ENCODE measurements at regions not wholly inside any gene's neighbourhood (a gene's known extent, or its start where the extent isn't known, plus 50 kb on each side); places are given as distances from the start of the nearest gene placed in this dataset.

DNA sequence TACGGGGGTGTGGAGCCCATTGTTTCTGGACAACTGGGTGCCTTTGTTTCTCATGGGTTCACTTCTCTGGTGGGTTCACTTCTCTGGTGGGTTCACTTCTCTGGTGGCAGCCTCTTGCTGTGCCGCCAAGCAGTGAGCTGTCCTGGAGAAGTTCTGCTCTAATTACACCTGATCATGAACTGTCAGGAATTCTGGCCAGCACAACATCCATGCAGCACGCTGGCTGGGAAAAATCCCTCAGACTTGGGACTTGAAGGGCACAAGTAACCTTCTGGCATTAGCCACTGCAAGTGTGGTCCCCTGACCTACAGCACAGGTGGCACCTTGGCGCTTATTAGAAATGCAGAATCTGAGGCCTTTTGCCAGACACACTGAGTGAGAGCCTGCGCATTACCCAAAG lies 752.5 kb downstream of the QKI start:
- H3K27ac ChIP-seq = no peak overlapping the region
- H3K4me3 ChIP-seq = no peak overlapping the region
- TF ChIP-seq, protein P1, sequence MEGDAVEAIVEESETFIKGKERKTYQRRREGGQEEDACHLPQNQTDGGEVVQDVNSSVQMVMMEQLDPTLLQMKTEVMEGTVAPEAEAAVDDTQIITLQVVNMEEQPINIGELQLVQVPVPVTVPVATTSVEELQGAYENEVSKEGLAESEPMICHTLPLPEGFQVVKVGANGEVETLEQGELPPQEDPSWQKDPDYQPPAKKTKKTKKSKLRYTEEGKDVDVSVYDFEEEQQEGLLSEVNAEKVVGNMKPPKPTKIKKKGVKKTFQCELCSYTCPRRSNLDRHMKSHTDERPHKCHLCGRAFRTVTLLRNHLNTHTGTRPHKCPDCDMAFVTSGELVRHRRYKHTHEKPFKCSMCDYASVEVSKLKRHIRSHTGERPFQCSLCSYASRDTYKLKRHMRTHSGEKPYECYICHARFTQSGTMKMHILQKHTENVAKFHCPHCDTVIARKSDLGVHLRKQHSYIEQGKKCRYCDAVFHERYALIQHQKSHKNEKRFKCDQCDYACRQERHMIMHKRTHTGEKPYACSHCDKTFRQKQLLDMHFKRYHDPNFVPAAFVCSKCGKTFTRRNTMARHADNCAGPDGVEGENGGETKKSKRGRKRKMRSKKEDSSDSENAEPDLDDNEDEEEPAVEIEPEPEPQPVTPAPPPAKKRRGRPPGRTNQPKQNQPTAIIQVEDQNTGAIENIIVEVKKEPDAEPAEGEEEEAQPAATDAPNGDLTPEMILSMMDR (IDR thresholded peaks at IDR 0.05) = no peak
- no peak for DNase-seq (ENCODE audit: low spot score)

DNA sequence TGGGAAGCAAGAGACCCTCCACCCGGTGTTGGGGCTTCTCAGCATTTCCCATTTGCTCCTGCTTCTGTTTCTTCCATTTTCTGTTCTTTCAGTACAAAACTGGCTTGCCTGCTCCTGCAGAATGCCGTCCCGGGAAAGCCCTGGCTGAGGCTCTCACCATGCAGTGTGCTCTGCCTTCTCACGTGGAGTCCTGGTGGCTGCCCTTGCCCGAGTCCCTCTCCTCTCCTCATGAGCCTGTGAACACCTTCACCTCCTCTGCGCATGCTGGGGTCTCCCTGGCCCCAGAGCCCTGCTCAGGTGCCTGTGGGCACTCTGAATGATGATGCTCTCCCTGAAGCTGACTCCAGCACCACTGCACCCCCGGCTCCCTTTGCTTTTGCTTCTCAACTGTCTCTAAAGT lies 752.0 kb downstream of the QKI start:
- no peak for DNase-seq (ENCODE audit: low spot score)
- TF ChIP-seq, protein P1 (IDR thresholded peaks at IDR 0.05) = no peak
- Histone ChIP-seq H3K27ac (no peak overlapping the region), H3K4me3 (no peak overlapping the region)

DNA sequence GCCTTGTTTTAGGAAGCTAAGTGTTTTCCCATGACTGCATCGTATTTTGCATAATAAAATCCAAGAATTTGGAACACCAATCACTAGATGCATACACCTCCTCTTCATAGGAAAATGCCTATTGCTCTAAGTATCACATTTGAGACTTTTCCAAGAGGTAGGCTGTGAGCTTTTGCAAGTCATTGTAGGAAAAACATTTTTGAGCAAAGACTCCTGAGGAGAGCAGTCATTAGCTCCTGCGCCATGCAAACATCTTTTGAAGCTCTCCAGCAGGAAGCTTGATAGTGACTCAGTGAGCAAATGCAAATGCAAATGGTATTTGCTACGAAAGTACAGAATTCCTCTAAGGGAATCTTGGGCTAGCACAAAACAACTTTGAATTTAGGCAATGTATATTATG lies 750.4 kb downstream of the QKI start:
- TF ChIP-seq, protein P1 (IDR thresholded peaks at IDR 0.05) = no peak
- DNase-seq (ENCODE audit: low spot score) = no peak
- Histone ChIP-seq H3K27ac (no peak overlapping the region), H3K4me3 (no peak overlapping the region)

DNA sequence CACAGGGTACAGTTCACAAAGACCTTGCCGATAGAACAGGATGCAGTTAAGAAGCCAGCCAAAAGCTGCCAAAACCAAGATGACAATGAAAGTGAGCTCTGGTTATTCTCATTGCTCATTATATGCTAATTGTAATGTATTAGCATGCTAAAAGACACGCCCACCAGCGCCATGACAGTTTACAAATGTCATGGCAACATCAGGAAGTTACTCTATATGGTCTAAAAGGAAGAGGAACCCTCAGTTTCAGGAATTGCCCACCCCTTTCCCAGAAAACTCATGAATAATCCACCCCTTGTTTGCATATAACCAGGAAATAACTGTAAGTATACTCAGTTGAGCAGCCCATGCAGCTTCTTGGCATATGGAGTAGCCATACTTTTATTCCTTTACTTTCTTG lies 748.7 kb downstream of the QKI start:
- H3K4me3 ChIP-seq = no peak overlapping the region
- TF ChIP-seq, protein P1 (IDR thresholded peaks at IDR 0.05) = no peak

DNA sequence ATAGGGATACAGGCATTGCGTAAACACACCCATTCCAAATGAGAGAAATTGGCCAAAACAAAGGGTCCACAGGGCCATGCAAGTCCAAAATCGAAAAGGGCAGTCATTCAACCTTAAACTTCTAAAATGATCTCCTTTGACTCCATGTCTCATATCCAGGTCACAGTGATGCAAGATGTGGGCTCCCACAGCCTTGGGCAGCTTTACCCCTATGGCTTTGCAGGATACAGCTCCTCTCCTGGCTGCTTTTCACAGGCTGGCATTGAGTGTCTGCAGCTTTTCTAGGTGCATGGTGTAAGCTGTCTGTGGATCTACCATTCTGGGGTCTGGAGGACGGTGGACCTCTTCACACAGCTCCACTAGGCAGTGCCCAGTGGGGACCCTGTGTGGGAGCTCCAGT lies 744.5 kb downstream of the QKI start:
- Histone ChIP-seq H3K4me3 (no peak overlapping the region), H3K27ac (no peak overlapping the region)
- TF ChIP-seq, protein P1 (IDR thresholded peaks at IDR 0.05) = no peak
- no peak for DNase-seq (ENCODE audit: low spot score)

More for the DNA sequence above, 748.7 kb downstream of the QKI start:
- H3K27ac ChIP-seq = no peak overlapping the region
- DNase-seq (ENCODE audit: low spot score) = no peak

DNA sequence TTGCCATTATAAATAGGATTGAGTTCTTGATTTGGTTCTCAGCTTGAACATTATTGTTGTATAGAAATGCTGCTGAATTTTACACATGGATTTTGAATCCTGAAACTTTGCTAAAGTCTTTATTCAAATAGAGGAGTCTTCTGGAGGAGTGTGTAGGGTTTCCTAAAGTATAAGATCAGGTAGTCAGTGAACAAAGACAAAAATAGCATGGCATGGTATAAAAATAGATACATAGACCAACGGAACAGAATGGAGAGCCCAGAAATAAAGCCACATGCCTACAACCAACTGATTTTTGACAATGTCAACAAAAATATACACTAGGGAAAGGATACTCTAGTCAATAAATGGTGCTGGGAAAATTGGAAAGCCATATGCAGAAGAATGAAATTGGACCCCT lies 740.1 kb downstream of the QKI start:
- H3K4me3 ChIP-seq = no peak overlapping the region
- TF ChIP-seq, protein P1 (IDR thresholded peaks at IDR 0.05) = no peak
- DNase-seq (ENCODE audit: low spot score) = no peak
- no peak overlapping the region for H3K27ac ChIP-seq

DNA sequence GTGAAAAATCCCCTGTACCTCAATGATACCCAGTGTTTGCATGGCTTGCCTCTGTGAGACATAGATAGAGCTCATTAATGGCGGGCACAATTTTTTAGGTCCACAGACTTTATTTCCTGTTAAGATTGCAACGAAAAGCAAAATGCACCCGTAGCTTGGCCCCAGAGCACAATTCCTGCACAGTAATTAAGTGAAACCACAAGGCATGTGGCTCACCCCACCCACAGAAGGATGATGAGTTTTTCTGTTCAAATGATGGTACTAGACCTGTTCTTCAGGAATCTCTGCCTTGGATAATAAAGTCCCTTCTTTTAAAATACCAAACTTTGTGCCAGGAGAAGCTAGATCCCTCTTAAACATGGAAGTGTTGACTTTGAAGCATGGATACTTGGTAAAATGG lies 738.1 kb downstream of the QKI start:
- no peak for DNase-seq (ENCODE audit: low spot score)
- TF ChIP-seq, protein P1 (IDR thresholded peaks at IDR 0.05) = no peak
- Histone ChIP-seq H3K27ac (no peak overlapping the region), H3K4me3 (no peak overlapping the region)
